Cardiac fibroblast (primary cell): ENCODE measurements at regions not wholly inside any gene's neighbourhood (a gene's known extent, or its start where the extent isn't known, plus 50 kb on each side); places are given as distances from the start of the nearest gene placed in this dataset.

Experiments
- DNase-seq, 2 donors: peaks; one replicate each; pipeline versions ENCODE4 v3.0.0 to v3.0.0-alpha.2; 2010; ENCODE audit warnings: low read depth in 2 of 2
- H3K4me3 ChIP-seq, 2 donors: replicated peaks in 1 of 2; 1 replicate in 1 of 2; 2 replicates in 1 of 2; pipeline ENCODE4 v1.5.1; 2011; ENCODE audit warnings: low read depth in 2 of 2, low read length in 2 of 2, mild to moderate bottlenecking in 2 of 2, moderate library complexity in 1 of 2
- CTCF ChIP-seq: IDR thresholded peaks from one replicate; pipeline ENCODE4 v1.5.1; 2011; ENCODE audit warnings: low read depth, mild to moderate bottlenecking, low read length, inconsistent platforms

GRCh38 chr9:23194281-23194680 is 631.8 kb downstream of the ELAVL2 start:
- no peak overlapping the region for H3K4me3 ChIP-seq
- TF ChIP-seq CTCF = no peak

GRCh38 chr9:23215688-23216087 is 610.4 kb downstream of the ELAVL2 start:
- no peak overlapping the region for H3K4me3 ChIP-seq
- TF ChIP-seq CTCF = no peak
- no peak for DNase-seq

More at GRCh38 chr9:23194281-23194680, 631.8 kb downstream of the ELAVL2 start:
- no peak for DNase-seq

DNA sequence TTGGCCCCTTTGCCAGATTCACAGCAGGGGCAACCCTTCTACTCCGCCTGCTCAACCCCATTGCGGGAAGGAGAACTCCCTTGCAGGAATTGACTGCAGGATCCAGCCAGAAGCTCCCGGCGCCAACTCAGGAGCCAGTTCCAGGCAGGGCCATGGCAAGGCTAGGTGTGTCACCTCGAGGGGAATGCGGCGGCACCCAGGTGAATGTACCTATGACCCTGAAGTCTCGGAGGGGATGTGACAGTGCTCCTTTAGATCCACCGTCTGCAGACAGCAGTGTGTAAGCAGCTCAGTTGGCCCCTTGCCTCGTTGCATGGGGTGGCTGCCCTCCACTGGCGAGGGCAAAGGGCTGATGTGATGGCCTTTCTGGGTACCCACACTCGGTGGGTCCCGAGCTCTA is 606.6 kb downstream of the ELAVL2 start:
- no peak overlapping the region for H3K4me3 ChIP-seq
- TF ChIP-seq CTCF = no peak
- no peak for DNase-seq

DNA sequence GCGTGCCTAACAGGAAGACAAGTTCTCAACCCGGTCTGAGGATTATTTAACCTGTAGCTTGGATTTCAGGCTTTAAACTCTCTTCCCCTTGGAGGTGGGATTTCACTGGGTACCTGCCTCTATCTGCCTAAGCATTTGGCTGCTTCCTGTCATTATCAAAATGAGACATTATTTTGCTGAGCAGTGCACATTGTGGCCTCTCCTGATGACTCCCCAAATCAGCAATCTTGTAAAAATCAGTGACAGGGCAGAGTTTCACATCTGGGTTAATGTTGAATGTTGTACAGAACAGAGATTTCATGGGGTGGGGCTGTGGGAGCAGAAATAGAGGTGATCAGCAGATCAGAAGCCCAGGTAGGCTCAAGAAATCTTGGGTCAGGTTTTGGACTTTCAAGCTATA is 605.9 kb downstream of the ELAVL2 start:
- no peak for TF ChIP-seq CTCF
- no peak overlapping the region for H3K4me3 ChIP-seq
- no peak for DNase-seq

GRCh38 chr9:23220957-23221356 is 605.1 kb downstream of the ELAVL2 start:
- H3K4me3 ChIP-seq = no peak overlapping the region
- no peak for DNase-seq
- no peak for TF ChIP-seq CTCF

- no peak for TF ChIP-seq CTCF
These were observed 596.1 kb downstream of the ELAVL2 start for GRCh38 chr9:23229890-23230317.

DNA sequence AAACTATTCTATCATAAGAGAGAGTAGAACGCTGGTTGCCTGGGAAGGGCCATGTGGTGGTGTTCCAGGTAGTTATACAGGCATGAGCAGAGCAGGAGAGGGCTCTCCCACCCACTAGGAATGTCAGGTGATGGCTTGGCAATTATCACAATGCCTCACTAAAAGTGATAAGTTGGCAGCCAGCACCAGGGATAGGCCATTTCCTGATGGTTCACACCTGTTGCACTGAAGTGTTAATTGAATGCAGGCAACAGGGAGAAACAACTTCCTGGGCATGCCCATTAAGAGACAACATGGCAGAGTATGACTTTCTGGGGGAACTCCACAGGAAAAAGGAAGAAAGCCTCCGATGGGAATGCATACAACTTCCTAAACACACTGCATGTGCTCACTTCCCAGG is 593.2 kb downstream of the ELAVL2 start:
- no peak for DNase-seq
- TF ChIP-seq CTCF = no peak
- no peak overlapping the region for H3K4me3 ChIP-seq

More at GRCh38 chr9:23229890-23230317, 596.1 kb downstream of the ELAVL2 start:
- DNase-seq = no peak
- H3K4me3 ChIP-seq = no peak overlapping the region
